ENCODE measurements at regions not wholly inside any gene's neighbourhood (a gene's known extent, or its start where the extent isn't known, plus 50 kb on each side); places are given as distances from the start of the nearest gene placed in this dataset.

GRCh38 chr3:162103808-162104207, 607.2 kb downstream of the OTOL1 start:
- no peaks in the 10 kb centered on the region for H3K27me3 ChIP-seq (ENCODE audit: insufficient read depth, low read length)
- H4K20me1 ChIP-seq (ENCODE audit: insufficient read depth, low read length) = no peaks in the 10 kb centered on the region
- no peak overlapping the region for H2AFZ ChIP-seq (ENCODE audit: low read length)
- no peak overlapping the region for H3K27ac ChIP-seq (ENCODE audit: low read depth, low read length)
- TF ChIP-seq, protein P1, sequence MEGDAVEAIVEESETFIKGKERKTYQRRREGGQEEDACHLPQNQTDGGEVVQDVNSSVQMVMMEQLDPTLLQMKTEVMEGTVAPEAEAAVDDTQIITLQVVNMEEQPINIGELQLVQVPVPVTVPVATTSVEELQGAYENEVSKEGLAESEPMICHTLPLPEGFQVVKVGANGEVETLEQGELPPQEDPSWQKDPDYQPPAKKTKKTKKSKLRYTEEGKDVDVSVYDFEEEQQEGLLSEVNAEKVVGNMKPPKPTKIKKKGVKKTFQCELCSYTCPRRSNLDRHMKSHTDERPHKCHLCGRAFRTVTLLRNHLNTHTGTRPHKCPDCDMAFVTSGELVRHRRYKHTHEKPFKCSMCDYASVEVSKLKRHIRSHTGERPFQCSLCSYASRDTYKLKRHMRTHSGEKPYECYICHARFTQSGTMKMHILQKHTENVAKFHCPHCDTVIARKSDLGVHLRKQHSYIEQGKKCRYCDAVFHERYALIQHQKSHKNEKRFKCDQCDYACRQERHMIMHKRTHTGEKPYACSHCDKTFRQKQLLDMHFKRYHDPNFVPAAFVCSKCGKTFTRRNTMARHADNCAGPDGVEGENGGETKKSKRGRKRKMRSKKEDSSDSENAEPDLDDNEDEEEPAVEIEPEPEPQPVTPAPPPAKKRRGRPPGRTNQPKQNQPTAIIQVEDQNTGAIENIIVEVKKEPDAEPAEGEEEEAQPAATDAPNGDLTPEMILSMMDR (IDR thresholded peaks at IDR 0.05; ENCODE audit: extremely low read depth, low read depth, low read length) = no peak
- H3K4me2 ChIP-seq (ENCODE audit: insufficient read depth, low read length) = no peak overlapping the region
- no peak overlapping the region for H3K4me3 ChIP-seq (ENCODE audit: insufficient read depth, low read length)
- DNase-seq (ENCODE audit: insufficient read length, low spot score, missing footprints) = no peak
- no peaks in the 10 kb centered on the region for H3K9me3 ChIP-seq (ENCODE audit: low read depth, low read length)
- no peaks in the 10 kb centered on the region for H3K4me1 ChIP-seq (ENCODE audit: insufficient read depth, low read length)
- no peaks in the 10 kb centered on the region for H3K79me2 ChIP-seq (ENCODE audit: insufficient read depth, low read length)
- H3K36me3 ChIP-seq (ENCODE audit: insufficient read depth, low read length) = no peaks in the 10 kb centered on the region

GRCh38 chr3:162111861-162112260, 615.3 kb downstream of the OTOL1 start:
- Histone ChIP-seq H3K9me3 (ENCODE audit: low read depth, low read length) (no peaks in the 10 kb centered on the region), H2AFZ (ENCODE audit: low read length) (no peak overlapping the region), H3K79me2 (ENCODE audit: insufficient read depth, low read length) (no peaks in the 10 kb centered on the region), H3K27me3 (ENCODE audit: insufficient read depth, low read length) (no peaks in the 10 kb centered on the region), H3K36me3 (ENCODE audit: insufficient read depth, low read length) (no peaks in the 10 kb centered on the region), H3K4me2 (ENCODE audit: insufficient read depth, low read length) (no peak overlapping the region), H3K4me1 (ENCODE audit: insufficient read depth, low read length) (no peaks in the 10 kb centered on the region), H4K20me1 (ENCODE audit: insufficient read depth, low read length) (no peaks in the 10 kb centered on the region), H3K27ac (ENCODE audit: low read depth, low read length) (no peak overlapping the region), H3K4me3 (ENCODE audit: insufficient read depth, low read length) (no peak overlapping the region)
- TF ChIP-seq, protein P1 (IDR thresholded peaks at IDR 0.05; ENCODE audit: extremely low read depth, low read depth, low read length) = no peak
- DNase-seq (ENCODE audit: insufficient read length, low spot score, missing footprints) = no peak

DNA sequence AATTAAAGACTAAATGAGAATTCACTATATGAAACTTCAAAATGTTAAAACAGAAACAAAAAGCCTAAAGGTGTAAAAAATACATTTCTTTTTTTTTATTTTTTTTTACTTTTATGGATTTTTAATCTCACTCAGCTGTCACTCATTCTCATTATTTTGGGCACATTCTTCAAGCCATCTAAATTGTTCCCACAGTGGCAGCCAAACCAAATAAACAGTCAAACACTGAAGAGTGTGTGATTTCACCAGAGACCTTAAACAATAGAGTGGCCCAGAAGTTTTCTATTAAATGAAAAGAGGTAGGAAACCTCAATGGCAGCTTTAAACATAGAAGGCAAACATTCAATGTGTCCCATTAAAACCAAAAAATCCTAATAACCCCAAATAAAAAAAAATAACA, 616.1 kb downstream of the OTOL1 start:
- TF ChIP-seq, protein P1 (IDR thresholded peaks at IDR 0.05; ENCODE audit: extremely low read depth, low read depth, low read length) = no peak
- H3K36me3 ChIP-seq (ENCODE audit: insufficient read depth, low read length) = no peaks in the 10 kb centered on the region
- no peak overlapping the region for H2AFZ ChIP-seq (ENCODE audit: low read length)

GRCh38 chr3:162117961-162118360, 621.4 kb downstream of the OTOL1 start:
- no peaks in the 10 kb centered on the region for H3K79me2 ChIP-seq (ENCODE audit: insufficient read depth, low read length)
- no peaks in the 10 kb centered on the region for H4K20me1 ChIP-seq (ENCODE audit: insufficient read depth, low read length)
- no peaks in the 10 kb centered on the region for H3K36me3 ChIP-seq (ENCODE audit: insufficient read depth, low read length)
- TF ChIP-seq, protein P1 (IDR thresholded peaks at IDR 0.05; ENCODE audit: extremely low read depth, low read depth, low read length) = no peak
- H3K4me3 ChIP-seq (ENCODE audit: insufficient read depth, low read length) = peak overlapping the region; percentile 39
- H2AFZ ChIP-seq (ENCODE audit: low read length) = peak overlapping the region; percentile 57
- H3K4me2 ChIP-seq (ENCODE audit: insufficient read depth, low read length) = peak overlapping the region; percentile 60
- H3K27me3 ChIP-seq (ENCODE audit: insufficient read depth, low read length) = no peaks in the 10 kb centered on the region
- H3K4me1 ChIP-seq (ENCODE audit: insufficient read depth, low read length) = peaks cover 3% of the 10 kb centered on the region
- no peak overlapping the region for H3K27ac ChIP-seq (ENCODE audit: low read depth, low read length)
- DNase-seq (ENCODE audit: insufficient read length, low spot score, missing footprints) = no peak
- no peaks in the 10 kb centered on the region for H3K9me3 ChIP-seq (ENCODE audit: low read depth, low read length)

More for the DNA sequence above, 616.1 kb downstream of the OTOL1 start:
- Histone ChIP-seq H3K79me2 (ENCODE audit: insufficient read depth, low read length) (no peaks in the 10 kb centered on the region), H3K27me3 (ENCODE audit: insufficient read depth, low read length) (no peaks in the 10 kb centered on the region), H3K4me2 (ENCODE audit: insufficient read depth, low read length) (no peak overlapping the region), H3K9me3 (ENCODE audit: low read depth, low read length) (no peaks in the 10 kb centered on the region), H4K20me1 (ENCODE audit: insufficient read depth, low read length) (no peaks in the 10 kb centered on the region), H3K27ac (ENCODE audit: low read depth, low read length) (no peak overlapping the region), H3K4me1 (ENCODE audit: insufficient read depth, low read length) (no peaks in the 10 kb centered on the region), H3K4me3 (ENCODE audit: insufficient read depth, low read length) (no peak overlapping the region)
- DNase-seq (ENCODE audit: insufficient read length, low spot score, missing footprints) = no peak

Measured in osteoblast (primary cell).